HUDEP-2 (cell line): ENCODE measurements at regions not wholly inside any gene's neighbourhood (a gene's known extent, or its start where the extent isn't known, plus 50 kb on each side); places are given as distances from the start of the nearest gene placed in this dataset.
"Not testable (repeated sequence)": the region's sequence is repeated elsewhere in the genome, so short reads cannot be mapped to it uniquely, and the experiment has no call there.

Experiments used
- DNase-seq, 76 experiments: peaks; one replicate each; lab custom pipeline; 2025; ENCODE audit not compliant: unreplicated experiment in 76 of 76; lab: John Stamatoyannopoulos, UW

DNA sequence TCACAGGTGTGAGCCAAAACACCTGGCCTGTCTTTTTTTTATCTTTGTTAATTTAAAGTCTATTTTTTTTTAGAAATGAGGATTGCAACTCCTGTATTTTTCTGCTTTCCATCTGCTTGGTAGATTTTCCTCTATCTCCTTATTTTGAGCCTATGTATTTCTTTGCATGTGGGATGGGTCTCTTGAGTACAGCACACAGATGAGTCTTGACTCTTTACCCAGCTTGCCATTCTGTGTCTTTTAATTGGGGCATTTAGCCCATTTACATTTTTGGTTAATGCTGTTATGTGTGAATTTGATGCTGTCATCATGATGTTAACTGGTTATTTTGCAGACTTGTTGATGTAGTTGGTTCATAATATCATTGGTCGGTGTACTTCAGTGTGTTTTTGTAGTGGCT, 317.4 kb downstream of the IPO8 start:
- no peak for DNase-seq

DNA sequence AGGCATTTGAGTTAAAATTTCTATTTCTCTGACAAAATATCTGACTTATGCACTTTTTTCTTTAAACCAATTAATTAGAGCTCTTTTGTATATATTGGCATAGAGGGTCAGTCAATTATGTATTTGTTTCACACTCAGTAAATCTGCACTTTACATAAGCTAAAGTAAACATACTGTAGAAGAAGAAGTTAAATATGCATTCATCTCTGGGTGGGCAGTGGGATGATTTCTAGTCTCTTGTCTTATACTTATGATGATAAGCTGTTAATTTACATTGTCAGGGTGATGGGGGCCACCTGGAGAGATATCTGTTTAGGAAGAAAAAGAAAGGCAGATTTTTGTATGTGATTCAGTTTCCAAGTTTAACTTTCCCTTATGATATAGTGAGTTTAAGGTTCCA, 330.8 kb downstream of the IPO8 start:
- DNase-seq = no peak

DNA sequence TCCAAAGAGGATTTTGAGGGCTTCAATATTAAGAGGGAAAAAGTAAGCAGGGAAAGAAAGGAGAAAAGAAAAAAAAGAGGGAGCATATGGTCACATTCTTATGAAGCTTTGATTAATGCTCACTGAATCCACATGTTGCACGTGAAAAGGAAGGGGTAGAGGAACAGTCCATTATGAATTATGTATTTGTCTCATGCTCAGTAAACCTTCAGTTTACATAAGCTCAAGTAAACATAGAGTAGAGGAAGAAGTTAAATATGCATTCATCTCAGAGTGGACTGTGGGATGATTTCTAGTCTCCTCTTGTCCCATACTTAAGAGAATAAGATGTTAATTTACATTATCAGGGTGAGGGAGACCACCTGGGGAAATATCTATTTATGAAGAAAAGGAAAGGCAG, 334.5 kb downstream of the IPO8 start:
- DNase-seq = no peak

DNA sequence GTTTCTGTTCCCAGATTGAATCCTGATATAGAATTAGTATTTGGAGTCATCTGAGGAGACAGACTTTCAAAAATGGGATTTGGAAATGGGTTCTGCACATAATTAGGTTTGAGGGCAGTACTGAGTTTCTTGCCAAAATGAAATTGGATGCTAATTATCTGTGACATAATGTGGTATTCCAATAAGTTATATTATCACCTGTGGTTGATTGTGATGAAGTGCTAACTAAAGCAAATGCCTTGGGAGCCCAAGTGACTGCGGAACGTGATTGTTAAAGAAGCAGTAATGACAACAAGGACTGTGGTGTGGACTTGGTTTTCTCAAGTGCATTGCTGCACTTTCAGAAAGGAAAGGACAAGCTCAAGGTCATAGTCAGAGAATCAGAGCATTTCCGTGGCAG, 337.0 kb downstream of the IPO8 start:
- no peak for DNase-seq

DNA sequence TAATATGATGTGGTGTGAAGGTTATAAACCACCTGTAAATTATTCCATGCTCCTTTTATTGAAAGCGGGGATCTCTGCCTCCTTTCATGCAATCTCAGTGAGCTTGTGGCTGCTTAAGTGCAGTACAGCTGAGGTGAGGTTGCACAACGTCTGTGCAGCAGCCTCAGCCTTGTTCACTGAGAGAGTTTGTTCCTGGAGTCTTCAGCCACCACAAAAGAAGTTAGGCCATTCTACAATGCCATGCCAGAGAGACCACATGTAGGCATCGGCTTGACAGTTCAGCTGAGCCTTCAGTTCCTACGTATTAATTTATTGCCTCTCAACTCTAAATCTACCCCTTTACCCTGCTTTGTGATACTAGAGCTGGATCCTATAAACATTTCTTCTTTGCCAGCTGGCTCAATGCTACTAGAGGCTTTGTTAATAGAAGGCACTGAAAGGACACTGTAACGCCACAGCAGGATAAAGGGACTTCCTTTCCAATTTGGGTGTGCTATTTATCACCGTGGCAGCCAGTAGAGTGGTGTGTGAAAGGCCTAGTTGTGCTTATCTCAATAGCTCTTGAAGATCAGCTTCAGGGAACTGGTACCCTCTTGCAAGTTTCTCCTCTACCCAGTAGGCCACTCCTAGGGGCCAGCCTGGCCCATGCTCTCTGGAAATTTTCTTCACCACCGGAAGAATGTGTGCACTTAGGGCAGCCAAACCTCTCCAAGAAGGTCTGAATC, 337.7 kb downstream of the IPO8 start:
- no peak for DNase-seq

DNA sequence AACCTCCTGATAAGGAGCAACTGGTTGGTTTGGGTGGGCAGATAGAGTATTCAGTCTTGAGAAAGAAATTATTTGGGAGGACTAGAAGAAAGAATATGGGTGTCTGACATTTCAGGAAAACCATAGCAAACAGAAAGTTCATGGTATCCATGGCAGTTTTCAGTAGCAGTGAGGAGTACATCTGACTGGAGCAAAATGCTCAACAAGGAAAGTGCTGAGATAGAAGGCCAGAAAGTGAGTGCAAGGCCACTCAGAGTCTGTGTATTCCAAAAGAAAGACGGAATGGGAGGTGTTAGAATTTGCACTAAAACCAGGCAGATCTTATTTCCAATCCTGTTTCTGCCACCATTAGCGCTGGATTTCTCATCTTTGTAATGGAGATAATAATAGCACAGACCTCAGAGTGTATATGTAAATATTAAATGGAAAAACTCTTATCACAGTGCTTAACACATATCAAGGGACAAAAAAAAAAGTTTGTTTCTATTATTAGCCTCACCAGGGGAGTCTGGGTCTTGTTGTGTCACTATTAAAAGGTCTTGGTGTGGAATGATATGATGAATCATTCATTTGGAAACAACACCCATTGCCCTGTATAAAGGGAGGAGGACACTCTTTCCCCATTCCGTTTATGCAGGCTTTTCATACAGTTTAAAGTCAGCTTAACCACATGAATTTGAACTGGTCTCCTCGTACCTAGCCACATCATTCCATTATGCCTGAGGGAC, 349.8 kb downstream of the IPO8 start:
- no peak for DNase-seq

DNA sequence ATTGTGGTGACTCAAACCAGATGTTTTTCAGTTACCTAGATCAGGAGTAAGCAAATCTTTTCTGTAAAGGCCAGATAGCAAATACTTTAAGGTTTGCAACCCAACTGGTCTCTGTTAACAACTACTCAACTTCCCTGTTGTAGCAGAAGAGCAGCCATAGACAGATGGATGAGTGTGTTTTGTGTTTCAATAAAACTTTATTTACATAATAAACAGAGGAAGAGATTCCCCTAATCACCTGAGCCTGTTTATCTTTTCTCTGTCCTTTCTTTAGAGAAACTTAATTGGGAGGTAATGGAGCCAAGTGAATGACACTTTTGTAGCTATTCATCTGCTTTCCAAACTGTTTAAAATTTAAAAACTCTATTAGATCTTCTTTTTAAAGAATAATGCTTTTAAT, 365.1 kb downstream of the IPO8 start:
- DNase-seq = no peak

DNA sequence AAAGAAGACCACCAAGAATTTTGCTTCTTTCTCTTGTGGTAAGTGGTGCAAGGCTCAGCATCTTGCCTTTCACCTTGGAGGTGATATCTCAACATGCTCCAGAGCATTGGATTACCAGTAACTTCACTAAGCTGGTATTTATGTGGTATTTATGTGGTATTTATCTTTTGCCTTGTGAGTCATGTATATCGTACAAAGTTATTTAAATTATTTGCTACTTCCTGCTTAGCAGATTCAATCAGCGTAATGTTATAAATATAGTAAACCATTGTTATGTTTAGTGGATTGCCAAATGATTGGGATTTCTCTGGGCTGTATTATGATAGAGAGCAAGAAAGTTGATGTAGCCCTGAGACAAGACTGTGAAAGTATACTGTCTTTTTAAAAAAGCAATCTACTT, 366.4 kb downstream of the IPO8 start:
- no peak for DNase-seq

DNA sequence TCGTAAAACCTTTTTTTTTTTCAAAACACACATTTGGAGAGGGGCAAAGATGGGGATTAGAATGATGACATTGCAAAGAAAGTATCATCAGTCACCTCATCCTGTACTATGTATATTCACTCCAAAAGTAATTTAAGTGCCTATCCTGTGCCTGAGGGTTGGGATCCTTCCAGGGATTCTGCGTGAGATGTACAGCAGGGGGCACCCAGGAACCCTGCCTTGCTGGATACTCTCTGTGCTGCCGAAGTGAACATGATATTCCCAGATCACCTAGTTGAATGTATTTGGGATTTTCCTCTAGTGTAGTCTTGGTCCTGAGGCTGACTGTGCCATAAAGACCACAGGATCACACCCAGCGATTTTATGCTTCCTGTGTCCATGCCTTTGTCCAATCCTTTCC, 372.7 kb downstream of the IPO8 start:
- DNase-seq = no peak

DNA sequence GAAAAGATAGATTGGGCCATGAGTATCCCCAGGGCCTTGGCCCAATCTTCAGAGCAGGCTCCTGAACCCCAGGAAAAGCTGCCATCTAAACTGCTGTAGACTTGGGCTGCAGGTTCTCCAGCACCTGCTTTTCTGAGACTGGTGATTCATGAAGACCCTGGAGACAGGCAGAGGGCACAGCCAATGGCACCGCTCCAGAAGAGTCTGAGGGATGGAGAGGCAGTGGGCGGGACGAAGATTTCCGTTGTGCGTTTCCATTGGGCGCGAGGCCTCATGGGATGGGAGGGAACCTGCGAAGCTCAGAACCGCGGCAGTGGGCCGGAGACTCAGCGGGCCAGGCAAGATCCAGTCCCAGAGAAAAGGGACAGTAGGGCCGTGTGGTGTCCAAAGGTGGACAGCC, 375.1 kb downstream of the IPO8 start:
- no peak for DNase-seq

DNA sequence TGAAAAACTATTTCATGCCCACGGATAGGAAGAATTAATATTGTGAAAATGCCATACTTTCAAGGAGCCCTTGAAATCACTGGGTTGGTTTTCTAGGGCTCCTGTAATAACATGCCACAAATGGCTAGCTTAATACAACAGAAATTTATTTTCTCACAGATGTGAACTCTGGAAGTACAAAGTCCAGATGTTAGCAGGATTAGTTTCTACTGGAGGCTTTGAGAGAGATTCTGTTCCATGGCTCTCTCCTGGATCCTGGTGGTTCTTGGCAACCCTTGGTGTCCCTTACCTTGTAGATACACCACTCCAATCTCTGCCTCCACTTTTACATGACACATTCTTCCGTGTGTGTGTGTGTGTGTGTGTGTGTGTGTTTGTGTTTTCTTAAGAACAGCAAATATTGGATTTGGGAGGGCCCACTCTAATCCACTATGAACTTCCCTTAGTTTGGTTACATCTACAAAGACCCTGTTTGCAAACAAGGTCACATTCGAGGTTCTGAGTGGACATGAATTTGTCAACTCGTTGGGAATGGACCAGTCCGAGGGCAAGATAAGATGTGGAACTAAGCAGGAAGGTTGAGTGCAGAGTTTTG, 381.1 kb downstream of the IPO8 start:
- DNase-seq = no peak

DNA sequence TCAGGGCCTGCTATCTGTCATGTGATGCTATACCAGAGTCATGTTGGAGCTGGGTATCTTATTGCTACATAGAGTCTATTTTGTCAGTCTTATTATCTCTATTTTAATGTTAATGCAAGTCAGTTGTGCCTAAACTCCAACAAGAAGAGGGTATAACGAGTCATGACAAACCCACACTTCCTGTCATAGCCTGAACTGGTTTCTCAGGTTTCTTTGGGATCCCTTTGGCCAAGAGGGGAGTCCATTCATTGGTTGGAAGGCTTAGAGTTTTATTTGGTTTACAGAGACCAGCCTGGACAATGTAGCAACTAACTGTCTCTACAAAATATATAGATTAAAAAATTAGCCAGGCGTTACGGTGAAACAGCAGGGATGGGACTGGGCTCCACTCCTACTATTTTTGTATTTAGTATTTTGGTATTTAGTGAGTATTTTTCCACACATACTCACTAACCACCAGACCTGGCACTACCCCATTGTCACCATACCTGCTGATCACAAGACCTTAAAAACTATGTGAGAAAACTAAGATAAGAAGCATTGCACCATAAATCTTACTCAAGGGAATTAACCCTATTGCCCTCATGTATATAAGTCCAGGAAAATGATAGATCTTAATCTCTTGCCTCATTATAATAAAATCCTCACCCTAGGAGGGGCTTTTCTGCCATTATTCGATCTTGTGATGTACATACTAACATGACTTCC, 387.5 kb downstream of the IPO8 start:
- no peak for DNase-seq

DNA sequence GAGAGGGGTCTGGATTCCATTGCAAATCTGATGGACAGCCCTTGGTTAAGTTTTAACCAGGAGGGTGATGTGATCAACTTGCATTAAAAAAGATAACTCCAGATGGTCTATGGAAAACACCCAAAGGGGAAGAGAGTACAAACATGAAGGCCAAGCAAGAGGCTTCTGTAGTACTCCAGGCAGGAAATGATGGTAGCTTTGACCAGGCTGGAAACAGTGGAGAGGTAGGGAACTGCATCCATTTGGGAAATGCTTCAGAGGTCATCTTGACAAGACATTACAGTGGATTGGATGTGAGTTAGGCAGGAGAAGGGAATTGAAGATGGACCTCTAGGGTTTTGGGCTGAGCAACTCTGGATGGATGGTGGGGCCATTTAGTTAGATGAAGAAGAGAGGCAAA, 391.1 kb downstream of the IPO8 start:
- DNase-seq = no peak

DNA sequence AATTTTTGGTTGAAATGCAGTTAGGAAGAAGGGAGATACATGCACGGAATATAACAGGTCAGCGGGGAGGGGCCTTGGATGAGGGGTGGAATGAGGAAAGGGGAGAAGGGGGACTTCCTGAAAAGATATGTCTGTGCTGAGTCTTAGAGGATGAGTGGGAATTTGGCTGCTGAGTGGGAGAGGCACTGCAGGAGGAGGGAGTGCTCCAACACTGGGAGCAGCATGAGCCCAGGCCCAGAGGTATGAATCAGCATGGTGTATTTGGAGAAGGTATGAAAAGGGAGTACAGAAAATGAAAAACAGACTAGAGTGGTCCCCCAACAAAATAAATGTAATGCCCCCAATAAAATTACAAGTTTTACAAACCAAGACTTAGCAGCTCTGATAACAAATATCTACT, 394.4 kb downstream of the IPO8 start:
- DNase-seq = no peak

DNA sequence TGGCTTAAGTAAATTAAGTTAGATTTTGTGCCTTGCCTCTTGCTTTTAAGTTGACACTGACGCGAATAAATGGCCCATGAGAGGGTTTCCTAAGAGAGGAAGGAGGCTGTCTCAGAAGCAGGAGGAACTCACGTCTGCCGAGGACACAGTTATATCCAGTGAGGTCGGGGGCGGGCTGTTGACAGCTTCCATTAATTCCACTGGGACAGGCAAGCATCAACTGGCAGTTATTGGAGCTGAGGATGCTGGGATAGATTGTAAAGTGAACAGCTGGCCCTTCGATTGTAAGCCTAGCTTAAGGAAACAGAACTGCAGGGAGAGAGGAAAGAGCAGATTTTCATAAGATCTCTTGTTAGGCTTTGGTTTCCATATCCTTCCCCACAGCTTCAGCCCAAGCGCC, 399.2 kb downstream of the IPO8 start:
- no peak for DNase-seq

DNA sequence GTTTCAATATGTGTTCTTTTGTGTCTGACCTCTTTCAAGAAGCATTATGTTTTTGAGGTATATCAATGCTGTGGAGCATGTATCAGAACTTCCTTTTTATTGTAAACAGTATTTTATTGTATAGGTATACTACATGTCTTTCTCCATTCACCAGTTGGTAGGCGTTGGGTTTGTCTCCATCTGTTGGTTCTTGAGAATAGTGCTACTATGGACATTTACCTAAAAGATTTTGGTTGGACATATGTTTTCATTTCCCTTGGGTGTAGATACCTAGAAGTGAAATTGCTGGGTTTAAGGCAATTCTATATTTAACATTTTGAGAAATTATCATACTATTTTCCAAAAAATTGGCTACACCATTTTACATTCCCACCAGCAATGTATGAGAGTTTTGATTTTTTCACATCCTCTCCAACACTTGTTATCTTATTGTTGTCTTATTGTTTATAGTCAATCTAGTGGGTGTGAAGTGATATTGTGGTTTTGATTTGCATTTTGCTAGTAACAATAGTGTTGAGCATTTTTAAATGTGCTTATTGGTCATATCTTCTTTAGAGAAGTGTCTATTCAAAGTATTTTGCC, 409.2 kb downstream of the IPO8 start:
- DNase-seq = peak in 3 of 76 experiments; percentile 1 to 8 (median 6)

DNA sequence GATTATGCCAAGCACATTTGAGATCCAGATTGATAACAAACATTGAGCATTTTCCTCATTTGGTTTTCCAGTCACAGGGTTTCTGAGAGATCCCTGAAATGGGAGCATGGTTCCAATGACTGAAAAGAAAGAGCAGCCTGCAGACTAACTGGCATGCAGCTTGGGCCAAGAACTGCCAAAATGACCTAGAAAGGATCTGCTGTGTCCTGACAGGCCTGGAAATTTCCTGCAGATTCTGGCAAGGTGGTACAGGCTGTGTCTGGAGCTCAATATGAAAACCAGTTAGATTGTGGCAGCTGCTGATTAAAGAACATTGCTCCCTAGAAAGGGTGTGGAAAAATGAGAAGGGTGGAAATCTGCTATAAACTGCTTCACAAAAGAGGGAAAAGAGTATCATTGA, 417.3 kb downstream of the IPO8 start:
- DNase-seq = no peak

DNA sequence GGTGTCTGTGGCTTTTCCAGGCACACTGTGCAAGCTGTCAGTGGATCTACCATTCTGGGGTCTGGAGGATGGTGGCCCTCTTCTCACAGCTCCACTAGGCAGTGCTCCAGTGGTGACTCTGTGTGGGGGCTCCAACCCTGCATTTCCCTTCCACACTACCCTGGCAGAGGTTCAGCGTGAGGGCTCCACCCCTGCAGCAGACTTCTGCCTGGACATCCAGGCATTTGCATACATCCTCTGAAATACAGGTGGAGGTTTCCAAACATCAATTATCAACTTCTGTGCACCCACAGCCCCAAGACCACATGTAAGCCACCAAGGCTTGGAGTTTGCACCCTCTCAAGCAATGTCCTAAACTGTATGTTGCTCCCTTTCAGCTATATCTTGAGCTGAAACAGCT, 423.2 kb downstream of the IPO8 start:
- DNase-seq = not testable (repeated sequence)

DNA sequence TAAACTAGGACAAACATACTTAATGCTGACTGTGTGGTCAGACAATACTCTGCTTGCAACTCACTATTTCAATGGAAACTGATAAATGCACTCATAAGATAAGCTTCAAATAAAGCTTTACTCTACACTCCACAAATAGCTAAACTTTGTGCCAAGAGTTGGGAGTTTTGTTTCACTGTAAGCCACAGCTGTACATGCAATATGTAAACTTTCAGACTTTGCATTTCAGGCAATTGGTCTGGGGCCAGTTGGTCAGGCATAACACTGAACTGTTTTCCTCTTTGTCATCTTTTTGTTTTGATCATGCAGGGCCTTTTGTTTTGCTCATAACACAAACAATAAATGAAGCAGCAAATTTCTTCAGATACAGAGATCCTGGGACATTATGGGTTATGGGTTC, 426.2 kb downstream of the IPO8 start:
- no peak for DNase-seq

DNA sequence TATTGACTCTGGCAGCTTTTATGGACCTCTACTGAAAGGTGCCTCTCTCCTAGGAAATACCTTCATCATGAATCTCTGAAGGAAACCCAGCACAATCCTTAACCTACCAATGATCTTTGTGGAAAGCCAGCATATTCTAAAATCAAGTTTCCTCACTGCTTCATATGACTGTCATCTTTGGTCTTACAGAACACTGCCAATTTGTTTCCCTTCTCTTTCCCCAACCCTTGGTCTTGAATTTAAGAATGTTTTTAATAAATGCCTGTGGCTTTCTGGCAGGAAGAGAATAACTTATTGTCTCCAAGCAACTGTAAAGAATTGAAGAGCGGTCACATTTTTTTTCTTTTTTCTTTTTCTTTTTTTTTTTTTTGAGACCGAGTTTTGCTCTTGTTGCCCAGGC, 427.6 kb downstream of the IPO8 start:
- no peak for DNase-seq

DNA sequence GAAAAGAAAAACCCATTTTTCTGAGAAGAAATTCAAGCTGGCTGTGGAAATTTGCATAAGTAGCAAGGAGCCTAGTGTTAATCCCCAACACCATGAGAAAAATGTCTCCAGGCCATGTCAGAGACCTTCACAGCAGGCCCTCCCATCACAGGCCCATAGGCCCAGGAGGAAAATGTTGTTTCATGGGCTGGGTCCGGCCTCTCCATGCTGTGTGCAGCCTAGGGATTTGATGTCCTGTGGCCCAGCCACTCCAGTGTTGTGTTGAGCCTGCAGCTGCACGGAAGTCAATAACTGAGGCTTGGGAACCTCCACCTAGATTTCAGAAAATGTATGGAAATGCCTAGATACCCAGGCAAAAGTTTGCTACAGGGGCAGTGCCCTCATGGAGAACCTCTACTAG, 432.2 kb downstream of the IPO8 start:
- DNase-seq = no peak
